Stimulated activated CD4-positive, alpha-beta T cell treated with anti-CD3 and anti-CD28 coated beads, Interleukin-2, amount 100 ng/mL, for 48 hours (primary cell): ENCODE measurements at regions not wholly inside any gene's neighbourhood (a gene's known extent, or its start where the extent isn't known, plus 50 kb on each side); places are given as distances from the start of the nearest gene placed in this dataset.
"Not testable (repeated sequence)": the region's sequence is repeated elsewhere in the genome, so short reads cannot be mapped to it uniquely, and the experiment has no call there.

Experiments
- DNase-seq, 2 donors: peaks; one replicate each; pipeline ENCODE4 v3.0.0-alpha.2; 2020

GRCh38 chr9:93809204-93809940, 145.8 kb downstream of the BARX1 start:
- no peak for DNase-seq

- DNase-seq: no peak
These were observed 146.8 kb downstream of the BARX1 start for GRCh38 chr9:93808115-93809029.

GRCh38 chr9:93807166-93808074, 147.7 kb downstream of the BARX1 start:
- no peak for DNase-seq

- DNase-seq: no peak
These were observed 153.4 kb downstream of the BARX1 start for GRCh38 chr9:93801581-93802284.

- no peak for DNase-seq
These were observed 154.0 kb downstream of the BARX1 start for GRCh38 chr9:93801120-93801519.

- no peak for DNase-seq
These were observed 162.8 kb downstream of the BARX1 start for GRCh38 chr9:93792358-93792757.

GRCh38 chr9:93786204-93786603, 169.0 kb downstream of the BARX1 start:
- DNase-seq: no peak

GRCh38 chr9:93776873-93777272, 178.3 kb downstream of the BARX1 start:
- DNase-seq: no peak

GRCh38 chr9:93776256-93776655, 178.9 kb downstream of the BARX1 start:
- no peak for DNase-seq

- DNase-seq: no peak
These were observed 180.6 kb downstream of the BARX1 start for GRCh38 chr9:93774331-93775102.

- DNase-seq: no peak
These were observed 183.9 kb downstream of the BARX1 start for GRCh38 chr9:93771276-93771675.

- no peak for DNase-seq
These were observed 185.4 kb downstream of the PHF2 start for GRCh38 chr9:93761822-93762221.

GRCh38 chr9:93750045-93750444, 173.7 kb downstream of the PHF2 start:
- no peak for DNase-seq

- not testable (repeated sequence) for DNase-seq
These were observed 172.4 kb downstream of the PHF2 start for GRCh38 chr9:93748827-93749226.

GRCh38 chr9:93731963-93732362, 155.6 kb downstream of the PHF2 start:
- no peak for DNase-seq

GRCh38 chr9:93730648-93731047, 154.3 kb downstream of the PHF2 start:
- DNase-seq: no peak

GRCh38 chr9:93730217-93730616, 153.8 kb downstream of the PHF2 start:
- no peak for DNase-seq
